Heart left ventricle (tissue), 16 donors: ENCODE measurements at regions not wholly inside any gene's neighbourhood (a gene's known extent, or its start where the extent isn't known, plus 50 kb on each side); places are given as distances from the start of the nearest gene placed in this dataset.

Experiments
- ATAC-seq, 4 donors: fragments of 200-7000 bp; cut with Tn5 transposase; one replicate each; pipeline ENCODE4 v1.9.1; 2020 to 2022; ENCODE audit warnings: moderate library complexity in 4 of 4, mild to moderate bottlenecking in 3 of 4, moderate number of reproducible peaks in 1 of 4
- DNase-seq, 5 donors: peaks; one replicate each; pipeline ENCODE4 v3.0.0-alpha.2; 2020
- H3K27ac ChIP-seq, 12 donors: fragments of 200-600 bp; sonication (generic) in 4 of 12; one replicate each; pipeline versions ENCODE4 v1.5.0 to v1.8.0; 2016 to 2022; ENCODE audit warnings: mild to moderate bottlenecking in 2 of 12
- H3K27me3 ChIP-seq, 9 donors: fragments of 200-600 bp; sonication (generic) in 2 of 9; one replicate each; pipeline versions ENCODE4 v1.5.1 to v1.8.0; 2016 to 2022; ENCODE audit warnings: mild to moderate bottlenecking in 3 of 9
- H3K36me3 ChIP-seq, 9 donors: fragments of 200-600 bp; sonication (generic) in 2 of 9; one replicate each; pipeline versions ENCODE4 v1.5.0 to v1.8.0; 2018 to 2022; ENCODE audit warnings: mild to moderate bottlenecking in 2 of 9
- H3K4me1 ChIP-seq, 12 donors: fragments of 200-600 bp; sonication (generic) in 4 of 12; one replicate each; pipeline versions ENCODE4 v1.5.0 to v1.8.0; 2016 to 2022; ENCODE audit warnings: mild to moderate bottlenecking in 3 of 12
- H3K4me3 ChIP-seq, 12 donors: fragments of 200-600 bp; sonication (generic) in 4 of 12; one replicate each; pipeline versions ENCODE4 v1.5.0 to v1.8.0; 2017 to 2022; ENCODE audit warnings: mild to moderate bottlenecking in 9 of 12, moderate library complexity in 4 of 12
- H3K9me3 ChIP-seq, 12 donors: fragments of 200-600 bp; sonication (generic) in 4 of 12; one replicate each; pipeline versions ENCODE4 v1.5.0 to v1.8.0; 2016 to 2022; ENCODE audit warnings: mild to moderate bottlenecking in 1 of 12
- POLR2A ChIP-seq, 2 donors: fragments of 450-650 bp; IDR thresholded peaks; one replicate each; pipeline ENCODE4 v1.6.1; 2017; ENCODE audit warnings: antibody characterized with exemption in 2 of 2, mild to moderate bottlenecking in 2 of 2, moderate library complexity in 2 of 2
- WGBS, 4 donors: extraction: QIAGEN DNeasy Blood & Tissue Kit in 2 of 4; methylation state at CpG; one replicate each; pipeline versions ENCODE4 v1.1.5 to v1.1.7; 2013 to 2018; 5-methylcytosine and 5-hydroxymethylcytosine counted together
- intact Hi-C, 10 donors: fragments of 100-400 bp; cut with DNase I; formaldehyde crosslinking; loops; one replicate each; pipeline versions ENCODE4 v1.11.1 to v1.14.2; 2022
- TF ChIP-seq, protein P1 (sequence below), 12 donors: fragments of 200-600 bp; sonication (generic) in 4 of 12; IDR thresholded peaks; one replicate each; pipeline versions ENCODE4 v1.5.0 to v1.8.0; 2018 to 2022; ENCODE audit warnings: antibody characterized with exemption in 12 of 12, mild to moderate bottlenecking in 5 of 12
- donor health status: ischemic (EF 13 %, LVEDD 7.1; RV severe dilation, severe dysfunction).
- donor health status: healthy with polysubstance abuse.
- donor health status: DM: no; HTN: yes; CAD: no.
- donor health status: DM: no; HTN: no; CAD: no.
- donor health status: ischemic (EF 25% LVEDD 6.9; RV normal size, moderate dysfunction).
- donor health status: ischemic (EF 25% LVEDD 5.7; RV mildly dilated, moderate dysfunction).
- donor health status: healthy.
- donor health status: DM: yes; HTN: yes; CAD: no.
- donor health status: ischemic (EF 35%, LVEDD 5.7; RV mildly dilated, moderate dysfunction).
- donor health status: nonischemic (EF 11% LVEDD 7.7; RV severe dilation, severe dysfunction).
- donor health status: DM: yes; HTN: yes; CAD: no.
- donor health status: PGD.
- donor health status: ischemic (EF 29% LVEDD 5.4; RV normal size, mild dysfunction).
- donor health status: nonischemic (EF 23%, LVEDD 6.1; RV moderate dilation, normal function).

DNA sequence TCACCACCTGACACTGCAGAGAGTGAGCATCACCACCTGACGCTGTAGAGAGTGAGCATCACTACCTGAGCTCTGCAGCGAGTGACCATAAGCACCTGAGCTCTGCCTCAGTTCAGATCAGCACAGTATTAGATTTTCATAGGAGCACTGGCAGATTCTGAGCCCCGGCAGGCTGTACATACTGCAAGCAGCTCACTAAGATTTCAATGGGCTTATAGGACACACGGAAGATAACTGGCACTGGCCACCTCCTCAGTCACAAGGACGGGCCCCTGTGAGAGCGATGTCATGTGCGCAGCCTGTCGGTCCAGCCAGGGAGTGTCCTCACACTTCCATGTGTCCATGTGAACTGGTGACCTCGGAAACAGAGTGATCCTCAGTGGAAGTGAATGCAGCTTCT lies 153.5 kb upstream of the IRX2 start:
- Histone ChIP-seq H3K27ac (no peak overlapping the region), H3K36me3 (no peaks in the 10 kb centered on the region), H3K27me3 (peaks cover 0 to 7% (median 0%) of the 10 kb centered on the region in 9 donors), H3K9me3 (no peaks in the 10 kb centered on the region), H3K4me1 (no peaks in the 10 kb centered on the region), H3K4me3 (no peak overlapping the region)
- ATAC-seq (no peak), DNase-seq (no peak)
- TF ChIP-seq POLR2A (IDR thresholded peaks at IDR 0.05), result no peak
- TF ChIP-seq, protein P1, sequence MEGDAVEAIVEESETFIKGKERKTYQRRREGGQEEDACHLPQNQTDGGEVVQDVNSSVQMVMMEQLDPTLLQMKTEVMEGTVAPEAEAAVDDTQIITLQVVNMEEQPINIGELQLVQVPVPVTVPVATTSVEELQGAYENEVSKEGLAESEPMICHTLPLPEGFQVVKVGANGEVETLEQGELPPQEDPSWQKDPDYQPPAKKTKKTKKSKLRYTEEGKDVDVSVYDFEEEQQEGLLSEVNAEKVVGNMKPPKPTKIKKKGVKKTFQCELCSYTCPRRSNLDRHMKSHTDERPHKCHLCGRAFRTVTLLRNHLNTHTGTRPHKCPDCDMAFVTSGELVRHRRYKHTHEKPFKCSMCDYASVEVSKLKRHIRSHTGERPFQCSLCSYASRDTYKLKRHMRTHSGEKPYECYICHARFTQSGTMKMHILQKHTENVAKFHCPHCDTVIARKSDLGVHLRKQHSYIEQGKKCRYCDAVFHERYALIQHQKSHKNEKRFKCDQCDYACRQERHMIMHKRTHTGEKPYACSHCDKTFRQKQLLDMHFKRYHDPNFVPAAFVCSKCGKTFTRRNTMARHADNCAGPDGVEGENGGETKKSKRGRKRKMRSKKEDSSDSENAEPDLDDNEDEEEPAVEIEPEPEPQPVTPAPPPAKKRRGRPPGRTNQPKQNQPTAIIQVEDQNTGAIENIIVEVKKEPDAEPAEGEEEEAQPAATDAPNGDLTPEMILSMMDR (IDR thresholded peaks at IDR 0.05), result no peak
- WGBS, 4 donors, result 75 to 82% (median 79%) methylated on average over 8 to 9 of the region's 9 CpGs
- intact Hi-C loops, result no loop called here

DNA sequence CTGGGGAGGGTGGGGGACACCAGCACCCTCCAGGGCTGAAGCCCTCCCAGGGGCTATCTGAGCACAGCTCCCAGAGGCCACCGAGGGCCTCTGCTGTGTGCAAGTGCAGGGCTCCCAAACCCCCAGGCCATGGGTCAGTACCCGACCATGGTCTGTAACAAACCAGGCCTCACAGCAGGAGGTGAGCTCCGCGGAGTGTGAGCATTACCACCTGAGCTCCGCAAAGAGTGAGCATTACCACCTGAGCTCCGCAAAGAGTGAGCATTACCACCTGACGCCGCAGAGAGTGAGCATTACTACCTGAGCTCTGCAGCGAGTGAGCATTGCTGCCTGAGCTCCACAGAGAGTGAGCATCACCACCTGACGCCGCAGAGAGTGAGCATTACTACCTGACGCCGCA lies 152.9 kb upstream of the IRX2 start:
- Histone ChIP-seq H3K4me1 (no peaks in the 10 kb centered on the region), H3K27ac (no peak overlapping the region), H3K36me3 (no peaks in the 10 kb centered on the region), H3K27me3 (peaks cover 0 to 7% (median 0%) of the 10 kb centered on the region in 9 donors), H3K4me3 (no peak overlapping the region), H3K9me3 (no peaks in the 10 kb centered on the region)
- no peak for DNase-seq
- no peak for ATAC-seq
- TF ChIP-seq, protein P1 (IDR thresholded peaks at IDR 0.05), result no peak
- TF ChIP-seq POLR2A (IDR thresholded peaks at IDR 0.05), result no peak
- intact Hi-C loops, result no loop called here
- 75 to 87% (median 82%) methylated on average over 12 to 13 of the region's 13 CpGs for WGBS, 4 donors

DNA sequence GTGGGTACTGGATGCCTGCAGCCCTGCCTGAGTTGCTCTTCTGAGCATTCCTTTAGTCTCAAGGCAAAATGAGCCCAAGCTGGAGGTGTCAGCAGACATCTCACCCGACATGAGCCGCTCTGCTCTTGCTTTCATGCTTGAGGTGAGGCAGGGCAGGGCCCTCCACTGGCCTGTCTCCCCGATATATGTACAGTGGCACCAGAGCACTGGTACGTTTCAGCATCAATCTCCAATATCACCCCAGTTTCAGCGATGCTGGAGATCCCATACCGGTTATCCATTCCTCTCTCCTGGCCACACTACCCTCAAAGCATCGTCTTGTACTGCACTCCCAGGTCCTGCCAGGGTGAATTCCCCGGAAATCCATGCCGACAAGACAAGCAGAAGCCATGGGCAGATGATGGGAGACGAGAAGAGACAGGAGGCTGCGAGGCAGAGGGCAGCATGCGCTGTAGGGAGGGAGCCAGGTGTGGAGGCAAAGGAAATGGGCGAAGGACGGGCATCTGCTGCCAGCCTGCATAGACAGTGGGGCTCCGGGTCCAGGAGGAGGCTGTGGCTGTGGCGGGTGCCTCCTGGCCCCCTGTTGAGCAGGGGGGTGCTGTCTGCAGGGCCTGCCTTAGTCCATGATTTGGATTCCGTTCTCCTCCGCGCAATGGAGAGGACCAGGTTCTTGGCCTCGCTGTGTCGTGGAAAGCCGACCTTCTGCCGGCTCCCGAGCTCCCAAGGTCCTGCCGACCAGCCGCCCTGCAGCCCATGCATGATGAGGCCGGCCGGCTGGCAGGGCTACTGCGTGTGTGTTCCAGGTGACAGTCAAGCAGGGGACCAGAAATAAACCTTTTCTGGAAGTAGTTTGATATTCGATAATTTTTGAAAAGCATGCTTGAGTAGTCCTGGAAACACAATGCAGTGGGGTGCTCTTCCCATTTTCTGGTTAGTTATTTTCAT lies 152.2 kb upstream of the IRX2 start:
- H3K4me3 ChIP-seq, result no peak overlapping the region
- no peak for TF ChIP-seq POLR2A (IDR thresholded peaks at IDR 0.05)
- TF ChIP-seq, protein P1 (IDR thresholded peaks at IDR 0.05), result no peak
- no peaks in the 10 kb centered on the region for H3K9me3 ChIP-seq
- H3K27me3 ChIP-seq, result peaks cover 0 to 7% (median 0%) of the 10 kb centered on the region in 9 donors
- H3K27ac ChIP-seq, result no peak overlapping the region
- WGBS, 4 donors, result 84 to 89% (median 87%) methylated on average over 28 to 30 of the region's 30 CpGs
- intact Hi-C loops, result no loop called here
- no peaks in the 10 kb centered on the region for H3K36me3 ChIP-seq
- no peaks in the 10 kb centered on the region for H3K4me1 ChIP-seq
- ATAC-seq, result no peak
- no peak for DNase-seq

DNA sequence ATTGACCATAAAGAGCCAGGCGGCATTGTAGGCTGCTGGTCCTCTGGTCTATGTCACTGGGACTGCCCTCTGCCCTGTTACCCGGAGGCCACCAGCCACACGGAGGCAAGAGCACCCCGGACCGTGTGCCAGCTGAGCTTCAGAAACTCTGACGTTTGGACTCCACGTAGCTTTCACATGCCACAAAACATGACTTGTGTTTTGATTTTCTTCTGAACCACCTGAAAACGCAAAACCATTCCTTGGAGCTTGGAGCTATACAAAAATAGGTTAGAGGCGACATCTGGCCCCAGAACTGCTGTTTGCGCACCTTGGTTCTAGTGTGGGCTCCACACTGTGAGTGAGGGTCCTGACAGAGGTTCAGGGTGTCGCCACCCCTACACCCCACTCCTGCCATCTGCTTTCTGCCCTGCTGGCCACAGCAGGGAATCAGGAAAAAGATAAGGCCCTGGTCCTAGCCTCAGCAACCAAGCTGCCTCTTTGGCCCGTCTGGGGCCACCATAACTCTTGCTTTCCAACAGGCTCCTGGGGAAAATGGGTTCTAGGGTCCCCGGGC lies 151.3 kb upstream of the IRX2 start:
- no peaks in the 10 kb centered on the region for H3K4me1 ChIP-seq
- ATAC-seq (no peak), DNase-seq (no peak)
- no peaks in the 10 kb centered on the region for H3K9me3 ChIP-seq
- H3K4me3 ChIP-seq, result no peak overlapping the region
- H3K27me3 ChIP-seq, result peaks cover 0 to 7% (median 0%) of the 10 kb centered on the region in 9 donors
- no peak for TF ChIP-seq POLR2A (IDR thresholded peaks at IDR 0.05)
- TF ChIP-seq, protein P1 (IDR thresholded peaks at IDR 0.05), result no peak
- intact Hi-C loops, result no loop called here
- no peak overlapping the region for H3K27ac ChIP-seq
- H3K36me3 ChIP-seq, result no peaks in the 10 kb centered on the region
- 86 to 88% (median 86%) methylated on average over 13 of the region's 13 CpGs for WGBS, 4 donors
